ENCODE measurements at regions not wholly inside any gene's neighbourhood (a gene's known extent, or its start where the extent isn't known, plus 50 kb on each side); places are given as distances from the start of the nearest gene placed in this dataset.

DNA sequence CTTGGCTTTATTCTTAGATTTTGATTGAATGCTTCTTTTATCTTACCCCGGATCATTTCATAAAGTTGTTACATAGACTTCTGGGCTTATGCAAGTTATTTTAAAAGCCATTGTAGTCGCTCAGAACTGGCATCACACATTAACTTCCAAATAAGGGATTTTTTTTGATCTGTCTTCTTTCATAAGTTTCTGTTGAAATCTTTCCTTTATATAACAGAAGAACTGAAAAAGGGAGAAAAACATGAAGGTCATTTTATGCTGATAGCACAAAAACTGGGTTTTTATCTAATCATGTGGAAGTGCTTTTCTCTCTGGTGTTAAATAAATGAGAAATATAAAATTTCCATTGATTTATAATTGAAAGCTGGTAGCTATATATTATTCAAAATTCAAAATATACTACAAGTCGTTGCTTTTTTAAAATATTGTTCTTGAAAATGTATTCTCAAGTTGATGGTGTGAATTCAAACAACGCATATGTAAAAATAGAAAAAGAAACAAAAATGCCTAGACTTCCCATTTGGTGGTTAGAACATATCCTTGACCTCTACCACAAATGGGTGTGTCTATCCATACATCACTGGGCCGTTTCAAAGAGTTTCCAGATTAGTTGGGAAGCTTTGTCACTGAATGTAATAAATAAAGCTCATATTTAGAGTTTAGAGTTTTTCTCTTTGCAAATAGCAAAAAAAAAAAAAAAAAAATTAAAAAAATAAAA, 258.3 kb upstream of the ZPLD1 start:
- Histone ChIP-seq H3K4me3 (replicated peaks in 1 of 3; ENCODE audit: low read depth in 2 of 3, low read length in 3 of 3) (peak overlapping the region in 1 of 3 experiments; percentile 26), H3K36me3 (replicated peaks in 1 of 2; ENCODE audit: control insufficient read depth in 1 of 2, insufficient read depth in 2 of 2, low read length in 2 of 2) (no peaks in the 10 kb centered on the region), H3K4me1 (ENCODE audit: control insufficient read depth in 1 of 2, insufficient read depth in 2 of 2, low read length in 2 of 2) (peaks cover 28 to 38% of the 10 kb centered on the region in 2 donors), H3K27me3 (ENCODE audit: control insufficient read depth in 2 of 2, insufficient read depth in 2 of 2, low read length in 2 of 2) (no peaks in the 10 kb centered on the region), H3K9ac (ENCODE audit: insufficient read depth, low read length, poor library complexity, severe bottlenecking) (no peak overlapping the region), H4K20me1 (ENCODE audit: insufficient read depth, low read length) (no peaks in the 10 kb centered on the region), H3K4me2 (replicated peaks; ENCODE audit: extremely low read depth, low read length, poor library complexity, severe bottlenecking) (peak overlapping the region; percentile 43), H3K79me2 (ENCODE audit: insufficient read depth, low read length) (no peaks in the 10 kb centered on the region), H2AFZ (ENCODE audit: insufficient read depth, low read depth, low read length, poor library complexity, severe bottlenecking) (no peak overlapping the region), H3K9me3 (replicated peaks in 1 of 2; ENCODE audit: control insufficient read depth in 1 of 2, insufficient read depth in 1 of 2, low read length in 2 of 2) (no peaks in the 10 kb centered on the region), H3K27ac (ENCODE audit: low read depth in 1 of 2, low read length in 2 of 2) (no peak overlapping the region)
- no peaks in the 10 kb centered on the region for H3K36me3 Mint-ChIP-seq
- TF ChIP-seq CTCF (IDR thresholded peaks at IDR 0.05), result no peak
- peaks cover 11% of the 10 kb centered on the region for H3K4me1 Mint-ChIP-seq
- H3K27me3 Mint-ChIP-seq (ENCODE audit: low read depth in 3 of 3), result no peaks in the 10 kb centered on the region
- DNase-seq, result peak; percentile 6 to 29 (median 21)
- WGBS (ENCODE audit: insufficient coverage), result no CpG with 5 or more reads among the region's 5 CpGs
- H3K27ac Mint-ChIP-seq, result peak overlapping the region in 1 of 7 donors; percentile 17
- H3K9me3 Mint-ChIP-seq, result no peaks in the 10 kb centered on the region
- peak overlapping the region in 1 of 2 donors; percentile 33 for H3K4me3 Mint-ChIP-seq
- intact Hi-C loops (cut with micrococcal nuclease), result no loop called here

GRCh38 chr3:102177075-102177755, 257.6 kb upstream of the ZPLD1 start:
- TF ChIP-seq CTCF (IDR thresholded peaks at IDR 0.05), result no peak
- no peak overlapping the region for H3K27ac ChIP-seq (ENCODE audit: low read depth in 1 of 2, low read length in 2 of 2)
- H3K9me3 ChIP-seq (replicated peaks in 1 of 2; ENCODE audit: control insufficient read depth in 1 of 2, insufficient read depth in 1 of 2, low read length in 2 of 2), result no peaks in the 10 kb centered on the region
- no peak overlapping the region for H3K4me2 ChIP-seq (replicated peaks; ENCODE audit: extremely low read depth, low read length, poor library complexity, severe bottlenecking)
- Mint-ChIP-seq H3K4me1 (peaks cover 11% of the 10 kb centered on the region), H3K27me3 (ENCODE audit: low read depth in 3 of 3) (no peaks in the 10 kb centered on the region), H3K9me3 (no peaks in the 10 kb centered on the region), H3K27ac (no peak overlapping the region), H3K36me3 (no peaks in the 10 kb centered on the region), H3K4me3 (no peak overlapping the region)
- no peak for DNase-seq
- intact Hi-C loops (cut with micrococcal nuclease), result no loop called here
- H3K27me3 ChIP-seq (ENCODE audit: control insufficient read depth in 2 of 2, insufficient read depth in 2 of 2, low read length in 2 of 2), result no peaks in the 10 kb centered on the region
- no peak overlapping the region for H3K4me3 ChIP-seq (replicated peaks in 1 of 3; ENCODE audit: low read depth in 2 of 3, low read length in 3 of 3)
- no peaks in the 10 kb centered on the region for H4K20me1 ChIP-seq (ENCODE audit: insufficient read depth, low read length)
- no peaks in the 10 kb centered on the region for H3K36me3 ChIP-seq (replicated peaks in 1 of 2; ENCODE audit: control insufficient read depth in 1 of 2, insufficient read depth in 2 of 2, low read length in 2 of 2)
- H3K9ac ChIP-seq (ENCODE audit: insufficient read depth, low read length, poor library complexity, severe bottlenecking), result no peak overlapping the region
- no peak overlapping the region for H2AFZ ChIP-seq (ENCODE audit: insufficient read depth, low read depth, low read length, poor library complexity, severe bottlenecking)
- H3K79me2 ChIP-seq (ENCODE audit: insufficient read depth, low read length), result no peaks in the 10 kb centered on the region
- peaks cover 30 to 40% of the 10 kb centered on the region in 2 donors for H3K4me1 ChIP-seq (ENCODE audit: control insufficient read depth in 1 of 2, insufficient read depth in 2 of 2, low read length in 2 of 2)
- WGBS (ENCODE audit: insufficient coverage), result 88% methylated on average over 6 of the region's 11 CpGs
